T-cell (primary cell): ENCODE measurements at regions not wholly inside any gene's neighbourhood (a gene's known extent, or its start where the extent isn't known, plus 50 kb on each side); places are given as distances from the start of the nearest gene placed in this dataset.

Experiments
- ATAC-seq, 4 experiments: fragments of 200-7000 bp in 3 of 4; fragments of 150-1000 bp in 1 of 4; cut with Tn5 transposase; replicated peaks in 1 of 4; 1 replicate in 3 of 4; 2 replicates in 1 of 4; pipeline ENCODE4 v1.10.0; 2021; ENCODE audit warnings: moderate library complexity in 3 of 4, mild to moderate bottlenecking in 2 of 4, moderate number of reproducible peaks in 1 of 4
- CTCF ChIA-PET, 2 donors: fragments of 300-600 bp; sonication (Branson Sonifier 250); formaldehyde crosslinking; loops; one replicate each; lab custom pipeline; 2022; ENCODE audit warnings: antibody characterized with exemption in 2 of 2; lab: Charles Lee
- POLR2A ChIA-PET, 2 donors: fragments of 300-600 bp; sonication (Branson Sonifier 250); formaldehyde crosslinking; loops; one replicate each; lab custom pipeline; 2022; ENCODE audit warnings: antibody characterized with exemption in 2 of 2; lab: Charles Lee
- DNase-seq, 35 experiments: peaks; one replicate each; pipeline versions ENCODE4 v3.0.0 to v3.0.0-alpha.2; 2013 to 2023
- H3K27ac ChIP-seq: one replicate; pipeline ENCODE4 v1.5.1; 2013; ENCODE audit warnings: low read length
- H3K27me3 ChIP-seq, 2 experiments: replicated peaks in 1 of 2; 1 replicate in 1 of 2; 2 replicates in 1 of 2; pipeline versions ENCODE4 v1.6.1 to v1.7.0; 2013; ENCODE audit warnings: low read length in 1 of 2, mixed read lengths in 1 of 2; ENCODE audit not compliant: control insufficient read depth in 2 of 2, insufficient read depth in 2 of 2; ENCODE audit errors: extremely low read depth in 1 of 2
- H3K36me3 ChIP-seq, 2 donors: 1 replicate in 1 of 2; 2 replicates in 1 of 2; pipeline versions ENCODE4 v1.6.1 to v1.7.0; 2013; ENCODE audit warnings: low read length in 1 of 2; ENCODE audit not compliant: control insufficient read depth in 2 of 2, insufficient read depth in 1 of 2; ENCODE audit errors: extremely low read depth in 1 of 2
- H3K4me1 ChIP-seq, 2 experiments: 1 replicate in 1 of 2; 2 replicates in 1 of 2; pipeline versions ENCODE4 v1.6.1 to v1.7.0; 2013; ENCODE audit warnings: low read length in 2 of 2, mixed read lengths in 1 of 2; ENCODE audit not compliant: insufficient read depth in 2 of 2, control insufficient read depth in 1 of 2; ENCODE audit errors: extremely low read depth in 1 of 2
- H3K4me3 ChIP-seq, 2 donors: 1 replicate in 1 of 2; 2 replicates in 1 of 2; pipeline versions ENCODE4 v1.5.1 to v1.7.0; 2013; ENCODE audit warnings: mild to moderate bottlenecking in 2 of 2, low read length in 1 of 2, moderate library complexity in 1 of 2; ENCODE audit not compliant: control insufficient read depth in 1 of 2; ENCODE audit errors: extremely low read depth in 1 of 2
- H3K9me3 ChIP-seq: 2 replicates; pipeline ENCODE4 v1.7.0; 2013
- H3K27ac Mint-ChIP-seq, 2 donors: one replicate each; pipeline ENCODE4 v1.8.0; 2020 to 2021; ENCODE audit warnings: mild to moderate bottlenecking in 2 of 2, mixed read lengths in 2 of 2
- H3K27me3 Mint-ChIP-seq, 2 donors: one replicate each; pipeline ENCODE4 v1.8.0; 2021 to 2022; ENCODE audit warnings: mixed read lengths in 2 of 2
- H3K36me3 Mint-ChIP-seq: one replicate; pipeline ENCODE4 v1.8.0; 2021; ENCODE audit warnings: mixed read lengths
- H3K4me1 Mint-ChIP-seq, 3 donors: one replicate each; pipeline ENCODE4 v1.8.0; 2020 to 2022; ENCODE audit warnings: mixed read lengths in 3 of 3, mild to moderate bottlenecking in 1 of 3
- H3K4me3 Mint-ChIP-seq, 3 donors: one replicate each; pipeline ENCODE4 v1.8.0; 2020 to 2022; ENCODE audit warnings: mild to moderate bottlenecking in 3 of 3, mixed read lengths in 3 of 3, moderate library complexity in 3 of 3
- H3K9me3 Mint-ChIP-seq, 3 donors: one replicate each; pipeline ENCODE4 v1.8.0; 2020 to 2022; ENCODE audit warnings: mixed read lengths in 3 of 3
- WGBS: methylation state at CpG from one replicate; pipeline ENCODE4 v1.1.5; 2013; ENCODE audit warnings: missing lambda C conversion rate; ENCODE audit not compliant: insufficient coverage; 5-methylcytosine and 5-hydroxymethylcytosine counted together

GRCh38 chr1:227453631-227454355 lies 109.6 kb upstream of the ZNF678 start:
- CTCF ChIA-PET, result no interaction called here
- peaks cover 51 to 53% of the 10 kb centered on the region in 2 donors for H3K27me3 Mint-ChIP-seq

GRCh38 chr1:227451954-227452353 lies 111.4 kb upstream of the ZNF678 start:
- Mint-ChIP-seq H3K4me1 (no peaks in the 10 kb centered on the region), H3K27ac (no peak overlapping the region), H3K36me3 (no peaks in the 10 kb centered on the region), H3K4me3 (no peak overlapping the region), H3K27me3 (peaks cover 56 to 59% of the 10 kb centered on the region in 2 donors), H3K9me3 (no peaks in the 10 kb centered on the region)
- H3K4me1 ChIP-seq, result no peaks in the 10 kb centered on the region
- H3K27ac ChIP-seq, result no peak overlapping the region
- no peak overlapping the region for H3K4me3 ChIP-seq
- no peaks in the 10 kb centered on the region for H3K9me3 ChIP-seq
- ATAC-seq, result no peak
- H3K36me3 ChIP-seq, result no peaks in the 10 kb centered on the region
- ChIA-PET CTCF (no interaction called here), POLR2A (no interaction called here)
- H3K27me3 ChIP-seq, result peaks cover 2 to 48% of the 10 kb centered on the region in 2 experiments
- no peak for DNase-seq

More at GRCh38 chr1:227453631-227454355, 109.6 kb upstream of the ZNF678 start:
- POLR2A ChIA-PET, result interaction anchor here in 1 of 2 donors (0.5 kb wide), 1 partner anchor 1370 kb away, joined by 3 read pairs; no protein-coding TSS in a partner anchor
- no peaks in the 10 kb centered on the region for H3K9me3 ChIP-seq
- H3K4me3 Mint-ChIP-seq, result no peak overlapping the region
- no peaks in the 10 kb centered on the region for H3K4me1 Mint-ChIP-seq
- H3K27ac ChIP-seq, result no peak overlapping the region
- H3K36me3 ChIP-seq, result no peaks in the 10 kb centered on the region
- ATAC-seq, result no peak
- H3K27me3 ChIP-seq, result peaks cover 2 to 41% of the 10 kb centered on the region in 2 experiments
- no peak overlapping the region for H3K4me3 ChIP-seq
- DNase-seq, result no peak
- H3K36me3 Mint-ChIP-seq, result no peaks in the 10 kb centered on the region
- WGBS, result 76% methylated on average over 3 of the region's 9 CpGs
- no peak overlapping the region for H3K27ac Mint-ChIP-seq
- no peaks in the 10 kb centered on the region for H3K9me3 Mint-ChIP-seq
- H3K4me1 ChIP-seq, result no peaks in the 10 kb centered on the region

DNA sequence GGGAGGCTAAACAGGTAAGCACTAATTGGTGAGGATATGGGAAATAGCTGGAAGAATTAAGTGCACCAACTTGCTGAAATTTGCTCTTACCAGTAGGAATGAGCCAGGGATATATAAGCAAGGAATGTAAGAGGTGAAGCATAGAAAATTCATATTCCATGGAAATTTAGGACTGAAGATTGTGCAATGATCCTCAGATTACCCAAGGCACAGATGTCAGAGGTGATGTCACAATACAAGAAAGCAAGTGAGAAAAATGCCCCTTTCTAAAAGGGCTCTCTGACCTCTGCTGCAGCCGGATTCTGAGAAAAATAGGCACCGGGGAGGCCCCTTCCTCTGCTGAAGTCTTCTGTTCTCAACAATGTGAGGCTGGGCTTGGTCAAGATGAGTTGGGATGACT lies 112.3 kb upstream of the ZNF678 start:
- 73% methylated on average over 2 of the region's 2 CpGs for WGBS
- Histone ChIP-seq H3K4me1 (no peaks in the 10 kb centered on the region), H3K9me3 (no peaks in the 10 kb centered on the region), H3K4me3 (no peak overlapping the region), H3K36me3 (no peaks in the 10 kb centered on the region), H3K27me3 (peaks cover 2 to 47% of the 10 kb centered on the region in 2 experiments), H3K27ac (no peak overlapping the region)
- H3K4me3 Mint-ChIP-seq, result no peak overlapping the region
- DNase-seq (no peak), ATAC-seq (no peak)
- H3K27me3 Mint-ChIP-seq, result peaks cover 52 to 58% of the 10 kb centered on the region in 2 donors
- H3K4me1 Mint-ChIP-seq, result no peaks in the 10 kb centered on the region
- POLR2A ChIA-PET, result no interaction called here
- CTCF ChIA-PET, result no interaction called here
- no peaks in the 10 kb centered on the region for H3K9me3 Mint-ChIP-seq
- H3K36me3 Mint-ChIP-seq, result no peaks in the 10 kb centered on the region
- H3K27ac Mint-ChIP-seq, result no peak overlapping the region

- 67% methylated on average over 1 of the region's 2 CpGs for WGBS
- ChIA-PET CTCF (interaction anchor here in 1 of 2 donors (0.6 kb wide), 1 partner anchor 897 kb away, joined by 3 read pairs; no protein-coding TSS in a partner anchor), POLR2A (no interaction called here)
- H3K9me3 ChIP-seq, result no peaks in the 10 kb centered on the region
- H3K36me3 Mint-ChIP-seq, result no peaks in the 10 kb centered on the region
- H3K4me3 Mint-ChIP-seq, result no peak overlapping the region
- H3K27me3 Mint-ChIP-seq, result peaks cover 54 to 57% of the 10 kb centered on the region in 2 donors
- no peak for DNase-seq
- no peaks in the 10 kb centered on the region for H3K4me1 Mint-ChIP-seq
- ATAC-seq, result no peak
- no peak overlapping the region for H3K27ac ChIP-seq
- no peaks in the 10 kb centered on the region for H3K36me3 ChIP-seq
- H3K9me3 Mint-ChIP-seq, result no peaks in the 10 kb centered on the region
- H3K27me3 ChIP-seq, result peaks cover 2 to 43% of the 10 kb centered on the region in 2 experiments
- no peak overlapping the region for H3K27ac Mint-ChIP-seq
- no peak overlapping the region for H3K4me3 ChIP-seq
- no peaks in the 10 kb centered on the region for H3K4me1 ChIP-seq
Measured at GRCh38 chr1:227450489-227450888, 112.9 kb upstream of the ZNF678 start.

DNA sequence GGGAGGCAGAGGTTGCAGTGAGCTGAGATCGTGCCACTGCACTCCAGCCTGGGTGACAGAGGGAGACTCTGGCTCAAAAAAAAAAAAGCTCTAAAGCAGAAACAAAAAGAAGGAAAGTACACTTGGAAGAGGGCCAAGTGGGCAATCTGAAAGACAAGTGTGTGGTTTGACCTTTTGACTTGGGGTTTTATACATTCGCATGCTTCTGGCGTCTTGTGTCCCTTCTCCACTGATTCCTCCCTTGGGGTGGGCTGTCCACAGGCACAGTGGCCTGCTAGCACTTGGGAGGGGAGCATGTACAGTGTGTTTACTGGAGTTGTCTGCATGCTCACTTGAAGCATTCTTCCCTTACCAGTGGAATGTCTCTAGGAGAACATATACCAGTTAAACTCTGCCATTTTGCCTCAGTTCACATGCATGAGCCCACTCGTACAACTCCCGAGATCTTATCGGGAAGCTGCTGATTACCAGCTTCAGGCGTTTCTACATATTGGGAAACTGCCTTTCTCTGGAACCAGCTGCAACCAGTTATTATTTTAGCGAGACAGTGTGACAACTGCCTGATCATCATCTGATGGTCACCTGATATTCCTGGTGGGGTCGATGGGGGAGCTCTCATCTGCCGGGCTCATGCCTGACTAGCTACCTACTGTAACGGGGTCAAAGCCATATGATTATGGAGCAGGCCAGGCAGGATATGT lies 113.5 kb upstream of the ZNF678 start:
- peaks cover 53% of the 10 kb centered on the region in 2 donors for H3K27me3 Mint-ChIP-seq
- no peak overlapping the region for H3K27ac Mint-ChIP-seq
- H3K36me3 Mint-ChIP-seq, result no peaks in the 10 kb centered on the region
- H3K27me3 ChIP-seq, result peaks cover 0 to 43% of the 10 kb centered on the region in 2 experiments
- no peak for DNase-seq
- no peak overlapping the region for H3K4me3 ChIP-seq
- H3K4me3 Mint-ChIP-seq, result no peak overlapping the region
- no peaks in the 10 kb centered on the region for H3K9me3 Mint-ChIP-seq
- no peaks in the 10 kb centered on the region for H3K36me3 ChIP-seq
- no peaks in the 10 kb centered on the region for H3K4me1 ChIP-seq
- no peak overlapping the region for H3K27ac ChIP-seq
- H3K9me3 ChIP-seq, result no peaks in the 10 kb centered on the region
- ChIA-PET POLR2A (no interaction called here), CTCF (interaction anchor here in 1 of 2 donors (0.6 kb wide), 1 partner anchor 896 kb away, joined by 3 read pairs; no protein-coding TSS in a partner anchor)
- WGBS, result 93% methylated on average over 6 of the region's 11 CpGs
- ATAC-seq, result no peak
- H3K4me1 Mint-ChIP-seq, result no peaks in the 10 kb centered on the region

DNA sequence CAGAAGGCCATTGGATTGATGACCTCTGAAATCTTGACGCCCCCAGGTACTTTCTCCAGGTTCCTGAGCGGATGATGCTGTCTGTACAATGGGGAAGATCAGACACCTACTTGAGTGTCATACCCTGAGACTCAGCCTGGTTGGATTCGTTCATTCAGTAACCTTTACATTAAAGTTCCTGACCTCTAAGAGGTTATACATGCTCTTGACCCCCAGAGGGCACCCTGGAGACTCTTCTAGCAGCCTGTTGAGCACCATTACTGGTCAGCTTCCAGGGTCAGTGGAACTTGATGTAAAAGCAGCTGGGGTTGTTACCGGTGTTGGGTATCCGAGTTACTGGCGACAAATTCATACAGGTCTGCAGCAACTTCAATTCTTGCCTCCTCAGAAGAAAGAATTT lies 114.3 kb upstream of the ZNF678 start:
- Mint-ChIP-seq H3K4me1 (no peaks in the 10 kb centered on the region), H3K27me3 (peaks cover 46% of the 10 kb centered on the region in 2 donors), H3K36me3 (no peaks in the 10 kb centered on the region), H3K9me3 (no peaks in the 10 kb centered on the region), H3K4me3 (no peak overlapping the region), H3K27ac (peak overlapping the region in 1 of 2 donors; percentile 29)
- DNase-seq (peak in 8 of 35 experiments; percentile 1 to 30 (median 7)), ATAC-seq (peak in 1 of 4 experiments; percentile 41)
- Histone ChIP-seq H3K4me3 (no peak overlapping the region), H3K4me1 (no peaks in the 10 kb centered on the region), H3K27ac (no peak overlapping the region), H3K27me3 (peaks cover 0 to 40% of the 10 kb centered on the region in 2 experiments), H3K36me3 (no peaks in the 10 kb centered on the region), H3K9me3 (no peaks in the 10 kb centered on the region)
- WGBS, result 60% methylated on average over 5 of the region's 6 CpGs
- ChIA-PET POLR2A (no interaction called here), CTCF (no interaction called here)
